Islet precursor cell (in vitro differentiated cells): ENCODE measurements at regions not wholly inside any gene's neighbourhood (a gene's known extent, or its start where the extent isn't known, plus 50 kb on each side); places are given as distances from the start of the nearest gene placed in this dataset.
"Not testable (repeated sequence)": the region's sequence is repeated elsewhere in the genome, so short reads cannot be mapped to it uniquely, and the experiment has no call there.

Experiments used
- DNase-seq: peaks from one replicate; pipeline ENCODE4 v3.0.0-alpha.2; 2018

GRCh38 chr7:119482671-119483070 is 790.3 kb upstream of the KCND2 start:
- peak; percentile 47 for DNase-seq

DNA sequence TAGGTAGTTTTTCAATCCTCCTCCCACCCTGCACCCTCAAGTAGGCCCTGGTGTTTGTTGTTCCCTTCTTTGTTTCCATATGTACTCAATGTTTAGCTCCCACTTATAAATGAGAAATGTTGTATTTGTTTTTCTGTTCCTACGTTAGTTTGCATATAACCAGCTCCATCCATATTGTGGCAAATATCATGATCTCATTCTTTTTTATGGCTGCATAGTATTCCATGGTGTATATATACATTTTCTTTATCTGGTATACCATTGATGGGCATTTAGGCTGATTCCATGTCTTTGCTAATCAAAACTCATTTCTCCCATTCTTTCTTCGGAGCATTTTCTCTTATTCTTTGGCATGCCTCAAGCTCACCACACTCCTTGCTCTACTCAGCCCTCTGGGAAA is 789.6 kb upstream of the KCND2 start:
- no peak for DNase-seq

DNA sequence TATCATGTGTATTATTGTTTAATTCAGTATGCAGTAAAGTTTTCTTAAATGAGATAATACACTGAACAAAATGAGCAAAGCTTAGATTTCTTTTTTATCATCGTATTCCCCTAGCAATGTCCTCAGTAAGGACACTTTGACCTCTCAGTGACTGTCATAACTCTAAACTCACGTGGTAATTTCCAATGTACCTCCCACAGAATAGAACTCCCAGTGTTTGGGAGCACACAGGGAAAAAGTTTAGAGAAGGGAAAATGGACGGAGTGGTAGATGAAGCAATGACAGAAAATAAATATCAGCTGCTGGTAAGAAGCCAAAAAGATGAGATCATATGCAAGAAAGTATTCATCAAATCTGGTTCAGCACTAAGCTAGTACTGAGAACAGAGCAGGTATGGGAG is 758.6 kb upstream of the KCND2 start:
- no peak for DNase-seq

DNA sequence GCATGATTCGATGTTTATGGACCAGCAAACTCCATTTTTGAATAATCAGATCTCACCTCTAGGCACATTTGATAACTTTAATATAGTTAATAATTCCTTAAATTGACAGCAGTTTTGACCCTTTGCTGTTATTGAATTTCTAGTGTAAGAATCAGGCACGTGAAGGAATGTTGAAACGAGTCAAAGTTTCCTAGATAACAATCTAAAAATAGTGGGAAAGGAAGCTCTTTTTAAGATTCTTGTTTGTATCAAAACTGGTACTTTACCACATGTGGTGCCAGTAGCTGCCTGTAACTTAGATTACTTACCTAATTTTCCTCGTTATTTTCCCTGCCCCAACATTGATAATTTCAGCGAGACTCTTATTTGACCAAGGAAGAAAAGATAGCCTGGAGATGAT is 757.8 kb upstream of the KCND2 start:
- DNase-seq: no peak

DNA sequence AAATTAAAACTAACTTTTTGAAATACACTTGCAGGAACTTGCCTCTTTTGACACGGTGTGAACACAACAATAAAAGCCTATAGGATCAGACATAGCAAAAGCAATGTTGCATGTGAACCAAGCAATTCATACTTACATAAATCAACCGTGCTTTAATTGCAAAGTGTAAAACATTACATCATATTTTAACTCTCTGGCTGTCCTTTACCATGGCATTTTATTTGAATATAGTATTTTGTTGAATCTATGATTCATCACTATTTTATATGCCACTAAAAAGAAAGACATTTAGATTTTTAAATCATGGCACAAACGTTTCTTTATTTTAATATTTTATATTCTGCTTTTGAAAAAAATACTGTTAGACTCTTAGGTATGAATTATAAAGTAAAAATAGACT is 757.0 kb upstream of the KCND2 start:
- DNase-seq: no peak

GRCh38 chr7:119522263-119522662 is 750.7 kb upstream of the KCND2 start:
- DNase-seq: no peak

DNA sequence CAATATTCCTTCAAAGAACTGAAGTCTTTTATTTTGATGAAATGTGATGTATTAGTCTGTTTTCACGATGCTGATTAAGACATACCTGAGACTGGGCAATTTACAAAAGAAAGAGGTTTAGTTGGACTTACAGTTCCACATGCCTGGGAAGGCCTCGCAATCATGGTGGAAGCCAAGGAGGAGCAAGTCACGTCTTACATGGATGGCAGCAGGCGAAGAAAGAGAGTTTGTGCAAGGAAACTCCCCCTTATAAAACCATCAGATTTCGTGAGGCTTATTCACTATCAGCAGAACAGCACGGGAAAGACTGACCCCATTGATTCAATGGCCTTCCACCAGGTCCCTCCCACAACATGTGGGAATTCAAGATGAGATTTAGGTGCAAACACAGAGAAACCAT is 750.3 kb upstream of the KCND2 start:
- DNase-seq: no peak

- no peak for DNase-seq
Observed at GRCh38 chr7:119545118-119545517, 727.9 kb upstream of the KCND2 start.

GRCh38 chr7:119555788-119556187 is 717.2 kb upstream of the KCND2 start:
- DNase-seq: no peak

DNA sequence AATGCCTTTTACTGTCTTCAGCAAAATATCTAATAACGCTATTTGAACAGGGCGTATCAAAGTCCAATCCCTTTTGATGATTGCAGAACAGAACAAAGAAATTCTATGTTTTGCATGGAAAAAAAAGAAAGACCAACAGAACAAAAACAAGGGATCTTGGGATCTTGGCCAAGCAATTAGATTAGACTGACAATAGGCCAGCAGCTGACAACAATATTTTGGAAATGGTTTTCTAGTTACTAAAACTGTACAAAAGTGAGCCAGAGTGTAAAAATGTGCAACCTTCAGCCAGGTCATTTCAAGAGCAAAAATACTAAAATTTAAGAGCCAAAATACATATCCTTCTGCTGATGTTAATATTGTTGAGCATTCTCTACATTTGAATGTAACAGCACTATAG is 716.5 kb upstream of the KCND2 start:
- no peak for DNase-seq

DNA sequence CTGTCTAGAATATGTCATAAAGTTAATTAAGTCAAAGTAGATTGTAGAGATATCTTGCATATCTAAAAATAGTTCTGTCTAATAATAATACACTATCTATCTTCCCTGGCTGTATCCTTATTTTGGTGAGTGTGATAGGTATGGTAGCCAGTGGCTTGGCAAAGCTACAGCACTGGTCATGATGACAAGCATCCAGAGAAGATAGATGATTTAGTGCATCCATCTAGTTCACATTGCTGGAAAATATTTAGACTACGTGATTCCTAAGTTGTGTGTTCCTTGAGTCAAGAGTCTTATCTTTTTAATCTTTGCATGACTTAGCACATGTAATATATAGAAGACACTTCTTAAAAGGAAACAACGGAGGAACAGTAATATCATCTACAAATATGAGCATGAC is 711.2 kb upstream of the KCND2 start:
- DNase-seq: no peak

GRCh38 chr7:119562839-119563238 is 710.1 kb upstream of the KCND2 start:
- DNase-seq: no peak

DNA sequence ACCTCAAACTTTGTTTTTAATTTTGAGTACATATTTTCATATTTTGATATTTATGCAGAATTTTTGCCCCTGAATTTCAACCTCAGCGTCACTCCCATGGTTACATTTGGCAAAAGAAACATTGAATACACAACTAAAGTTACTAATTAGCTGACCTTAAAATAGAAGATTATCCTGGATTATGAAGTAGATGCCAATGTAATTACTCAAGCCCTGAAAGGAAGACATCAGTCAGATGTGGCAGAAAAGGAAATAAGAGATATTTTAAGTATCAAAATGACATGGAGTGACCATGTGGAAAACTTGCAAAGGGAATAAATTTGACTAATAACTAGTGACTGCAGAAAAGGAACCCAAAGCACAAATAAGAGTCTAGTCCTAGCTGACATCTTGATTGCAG is 701.3 kb upstream of the KCND2 start:
- DNase-seq: no peak

DNA sequence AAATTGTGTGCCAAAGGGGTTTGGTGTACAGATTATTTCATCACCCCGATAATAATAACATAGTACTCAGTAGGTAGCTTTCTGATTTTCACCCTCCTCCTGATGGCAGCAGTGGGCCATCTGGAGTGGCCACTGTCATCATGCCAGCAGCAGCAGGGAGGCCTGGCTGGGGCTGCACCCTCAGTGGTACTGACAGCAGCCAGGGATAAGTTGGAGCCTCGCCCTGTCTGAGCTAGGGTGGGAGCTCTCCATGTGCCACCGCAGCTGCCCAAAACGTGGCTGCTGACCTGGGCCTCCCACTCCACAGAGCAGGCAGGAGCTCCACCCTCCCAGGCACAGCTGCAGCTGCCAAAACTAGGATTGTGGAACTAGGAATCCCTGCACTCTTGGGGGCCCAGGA is 700.8 kb upstream of the KCND2 start:
- peak; percentile 46 for DNase-seq

DNA sequence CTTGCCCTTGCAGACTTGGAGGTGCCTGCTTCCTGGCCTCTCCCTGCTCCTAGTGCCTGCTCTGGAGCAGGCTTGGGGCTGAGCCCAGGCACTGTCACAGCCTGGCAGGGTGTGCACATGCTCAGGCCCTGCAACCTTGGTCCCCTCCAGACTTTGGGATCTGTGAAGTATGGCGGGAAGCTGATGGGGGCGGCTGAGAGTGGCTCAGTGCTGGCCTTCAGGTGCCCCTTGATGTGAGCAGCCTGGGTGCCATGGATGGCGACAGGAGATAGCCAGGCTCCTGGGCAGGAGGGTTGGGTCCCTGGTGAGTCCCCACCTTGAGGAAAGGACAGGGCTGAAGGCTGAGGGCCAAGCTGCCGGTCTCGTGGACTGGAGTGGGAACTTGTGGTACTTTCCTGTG is 700.4 kb upstream of the KCND2 start:
- DNase-seq: no peak

DNA sequence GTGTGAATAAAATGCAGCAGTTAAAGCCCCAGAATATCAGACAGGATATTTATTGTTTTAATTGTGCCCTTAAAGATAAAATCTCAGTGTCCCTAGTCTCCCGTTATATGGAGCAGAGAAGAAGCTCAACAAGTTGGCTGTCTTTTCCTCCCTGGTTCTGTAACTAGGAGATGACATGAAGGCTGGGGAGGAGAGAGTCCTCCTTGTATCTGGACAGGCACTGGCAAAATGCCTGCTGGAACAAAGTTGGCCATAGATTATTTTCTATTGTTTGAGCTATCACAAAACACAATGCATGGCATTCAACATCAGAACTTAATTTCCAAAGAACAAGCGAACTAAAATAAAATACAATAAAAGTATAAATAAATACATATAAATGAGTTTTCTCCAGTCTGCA is 694.9 kb upstream of the KCND2 start:
- no peak for DNase-seq

- DNase-seq: no peak
Observed at GRCh38 chr7:119594956-119595355, 678.0 kb upstream of the KCND2 start.

DNA sequence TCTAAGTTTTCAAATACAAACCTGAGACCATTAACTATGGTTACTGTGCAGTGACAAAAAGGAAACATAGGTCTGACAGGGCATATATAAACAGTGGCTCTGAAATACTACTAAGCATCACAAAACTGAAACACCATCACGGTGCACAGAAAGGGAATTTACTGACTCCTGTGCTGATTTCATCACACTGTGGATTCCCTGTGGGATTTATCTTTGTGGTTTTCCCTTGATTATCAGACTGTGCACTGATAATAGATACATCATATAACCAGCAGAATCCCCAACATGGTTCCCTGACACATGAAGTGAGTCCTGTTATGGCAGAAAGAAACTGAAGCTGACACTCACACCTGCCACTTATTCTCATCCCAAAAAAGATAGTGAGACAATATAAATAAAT is 676.3 kb upstream of the KCND2 start:
- no peak for DNase-seq

DNA sequence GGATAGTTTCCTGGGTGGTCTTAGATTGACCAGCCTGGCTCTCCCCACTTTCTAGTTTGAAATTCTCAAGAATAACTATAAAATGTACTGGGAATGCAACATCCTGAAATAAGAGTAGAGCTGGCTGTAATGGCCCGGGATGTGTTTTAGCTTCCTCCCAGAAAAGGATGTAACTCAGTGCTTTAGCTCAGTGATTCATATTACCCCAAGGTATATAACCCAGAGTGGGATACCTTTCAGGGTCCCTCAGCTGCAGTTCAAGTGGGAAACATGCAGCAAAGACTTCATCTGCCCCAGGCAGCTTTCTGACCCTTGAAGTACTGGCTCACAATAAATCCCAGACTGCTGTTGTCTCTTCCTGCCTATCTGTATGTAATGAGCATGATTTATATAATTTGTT is 666.7 kb upstream of the KCND2 start:
- no peak for DNase-seq

DNA sequence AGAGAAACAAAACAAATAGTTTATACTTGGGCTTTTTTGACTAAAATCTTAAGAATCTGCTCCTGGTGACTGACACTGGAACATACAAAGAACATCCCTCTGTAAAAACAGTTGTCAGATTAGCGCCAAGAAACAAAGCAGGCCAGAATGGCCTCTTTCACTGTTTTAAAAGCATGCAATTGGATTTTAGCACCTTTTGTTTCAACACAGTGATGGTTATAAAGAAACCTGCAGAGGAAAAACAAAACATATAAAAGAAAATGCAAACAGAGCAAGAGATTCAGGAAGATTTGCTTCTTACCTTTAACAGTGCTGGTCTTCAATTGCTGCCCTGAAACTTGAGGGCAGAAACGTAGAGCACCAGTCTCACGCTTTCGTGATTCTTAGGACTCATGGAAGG is 652.2 kb upstream of the KCND2 start:
- DNase-seq: no peak

GRCh38 chr7:119623427-119623826 is 649.5 kb upstream of the KCND2 start:
- no peak for DNase-seq

GRCh38 chr7:119630406-119630969 is 642.5 kb upstream of the KCND2 start:
- DNase-seq: no peak

GRCh38 chr7:119633812-119634211 is 639.2 kb upstream of the KCND2 start:
- not testable (repeated sequence) for DNase-seq

DNA sequence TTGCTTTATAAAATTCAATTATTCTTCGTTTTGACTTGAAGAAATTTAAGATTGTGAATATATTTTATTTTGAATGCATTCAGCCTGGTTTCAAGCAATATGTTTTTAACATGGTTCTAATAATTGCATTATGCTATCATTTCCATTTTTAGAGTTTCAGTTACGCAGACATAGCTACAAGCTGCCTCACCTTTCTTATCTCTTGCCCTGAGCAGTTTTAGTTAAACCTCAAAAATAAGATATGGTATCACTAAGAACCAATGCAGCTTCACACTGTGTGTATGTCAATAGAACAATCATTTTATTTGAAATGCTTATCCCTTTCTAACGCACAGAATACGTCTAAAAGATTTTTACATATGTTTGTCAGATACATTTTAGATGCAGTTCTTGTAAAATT is 632.6 kb upstream of the KCND2 start:
- no peak for DNase-seq

- DNase-seq: no peak
Observed at GRCh38 chr7:119640861-119641260, 632.1 kb upstream of the KCND2 start.

- DNase-seq: no peak
Observed at GRCh38 chr7:119643558-119643957, 629.4 kb upstream of the KCND2 start.
